ENCODE measurements at regions not wholly inside any gene's neighbourhood (a gene's known extent, or its start where the extent isn't known, plus 50 kb on each side); places are given as distances from the start of the nearest gene placed in this dataset.

GRCh38 chr20:7144464-7144863, 377.0 kb downstream of the BMP2 start:
- TF ChIP-seq, protein P1, sequence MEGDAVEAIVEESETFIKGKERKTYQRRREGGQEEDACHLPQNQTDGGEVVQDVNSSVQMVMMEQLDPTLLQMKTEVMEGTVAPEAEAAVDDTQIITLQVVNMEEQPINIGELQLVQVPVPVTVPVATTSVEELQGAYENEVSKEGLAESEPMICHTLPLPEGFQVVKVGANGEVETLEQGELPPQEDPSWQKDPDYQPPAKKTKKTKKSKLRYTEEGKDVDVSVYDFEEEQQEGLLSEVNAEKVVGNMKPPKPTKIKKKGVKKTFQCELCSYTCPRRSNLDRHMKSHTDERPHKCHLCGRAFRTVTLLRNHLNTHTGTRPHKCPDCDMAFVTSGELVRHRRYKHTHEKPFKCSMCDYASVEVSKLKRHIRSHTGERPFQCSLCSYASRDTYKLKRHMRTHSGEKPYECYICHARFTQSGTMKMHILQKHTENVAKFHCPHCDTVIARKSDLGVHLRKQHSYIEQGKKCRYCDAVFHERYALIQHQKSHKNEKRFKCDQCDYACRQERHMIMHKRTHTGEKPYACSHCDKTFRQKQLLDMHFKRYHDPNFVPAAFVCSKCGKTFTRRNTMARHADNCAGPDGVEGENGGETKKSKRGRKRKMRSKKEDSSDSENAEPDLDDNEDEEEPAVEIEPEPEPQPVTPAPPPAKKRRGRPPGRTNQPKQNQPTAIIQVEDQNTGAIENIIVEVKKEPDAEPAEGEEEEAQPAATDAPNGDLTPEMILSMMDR (IDR thresholded peaks at IDR 0.05; ENCODE audit: control insufficient read depth, insufficient read depth, low read depth, low read length, missing control alignments): no peak
- DNase-seq (ENCODE audit: low read depth): no peak
- no peak overlapping the region for H3K4me3 ChIP-seq (ENCODE audit: control insufficient read depth, low read depth, low read length)

DNA sequence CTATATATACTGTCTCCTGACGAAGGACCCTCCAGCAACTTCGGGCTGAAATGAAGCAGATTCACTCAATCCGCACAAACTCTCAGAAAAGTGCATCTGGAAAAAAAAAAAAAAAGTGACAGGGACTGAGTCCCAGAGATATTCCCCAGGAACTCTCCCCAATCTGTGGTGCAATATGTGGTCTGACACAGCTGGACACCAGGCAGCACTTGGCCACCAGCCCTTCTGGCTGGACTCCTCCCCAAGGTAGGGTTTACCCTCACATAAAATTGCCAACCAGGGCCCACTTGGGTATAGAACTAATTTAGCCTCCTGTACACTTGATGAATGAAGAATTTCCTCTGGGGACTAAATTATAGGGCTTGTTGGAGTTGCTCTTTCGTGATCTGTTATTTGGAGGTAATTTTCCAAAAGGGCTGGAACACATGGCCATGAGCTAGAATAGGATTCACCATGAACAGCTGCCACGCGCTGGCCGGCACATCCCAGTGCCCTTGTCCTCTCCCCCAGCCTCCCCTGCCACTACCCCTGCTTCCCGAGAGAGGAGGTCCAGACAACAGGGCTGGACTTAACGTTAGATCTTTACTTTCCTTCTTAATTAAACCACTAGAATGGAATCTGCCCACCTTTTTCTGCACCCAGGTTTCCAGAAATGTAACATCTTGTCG, 379.2 kb downstream of the BMP2 start:
- no peak for DNase-seq (ENCODE audit: low read depth)
- no peak overlapping the region for H3K4me3 ChIP-seq (ENCODE audit: control insufficient read depth, low read depth, low read length)
- TF ChIP-seq, protein P1 (IDR thresholded peaks at IDR 0.05; ENCODE audit: control insufficient read depth, insufficient read depth, low read depth, low read length, missing control alignments): no peak

- H3K4me3 ChIP-seq (ENCODE audit: control insufficient read depth, low read depth, low read length): no peak overlapping the region
- DNase-seq (ENCODE audit: low read depth): no peak
- TF ChIP-seq, protein P1 (IDR thresholded peaks at IDR 0.05; ENCODE audit: control insufficient read depth, insufficient read depth, low read depth, low read length, missing control alignments): no peak
Measured at GRCh38 chr20:7147220-7147601, 379.7 kb downstream of the BMP2 start.

DNA sequence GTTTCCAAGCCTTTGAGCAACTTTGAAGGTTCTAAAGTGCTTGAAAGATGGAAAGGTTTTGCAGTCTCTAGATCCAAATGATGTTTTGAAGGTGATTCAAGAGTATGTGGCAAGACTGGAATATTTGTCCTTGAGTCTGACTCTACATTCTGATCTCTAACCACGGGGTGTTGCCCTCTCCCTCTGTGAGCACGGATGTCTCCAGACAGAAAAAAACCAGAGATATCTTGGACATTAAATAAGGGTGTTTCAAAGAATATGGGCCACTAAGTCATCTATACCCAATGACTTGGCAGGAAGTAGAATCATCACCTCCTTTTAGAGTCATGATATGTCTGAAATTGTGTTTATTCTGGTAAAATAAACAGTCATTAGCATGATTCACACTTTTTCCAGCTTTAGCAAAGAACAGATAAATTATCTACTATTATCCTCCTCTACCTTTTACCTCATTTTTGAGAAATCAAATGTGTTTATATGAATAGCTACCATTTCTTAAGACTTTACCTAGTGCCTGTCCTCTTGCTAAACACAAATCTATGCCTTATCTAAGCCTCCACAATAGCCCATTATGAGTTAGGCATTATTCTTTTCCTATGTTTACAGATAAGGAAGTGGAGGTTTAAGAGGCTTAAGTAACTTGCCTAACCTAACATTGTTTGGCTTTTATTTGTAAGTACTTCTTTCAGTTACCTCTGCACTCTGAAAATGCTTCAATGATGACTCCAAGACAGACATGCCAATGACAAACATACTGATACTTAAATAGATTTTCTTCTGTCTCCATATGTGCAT, 384.4 kb downstream of the BMP2 start:
- no peak for DNase-seq (ENCODE audit: low read depth)
- TF ChIP-seq, protein P1 (IDR thresholded peaks at IDR 0.05; ENCODE audit: control insufficient read depth, insufficient read depth, low read depth, low read length, missing control alignments): no peak
- H3K4me3 ChIP-seq (ENCODE audit: control insufficient read depth, low read depth, low read length): no peak overlapping the region

- no peak overlapping the region for H3K4me3 ChIP-seq (ENCODE audit: control insufficient read depth, low read depth, low read length)
- TF ChIP-seq, protein P1 (IDR thresholded peaks at IDR 0.05; ENCODE audit: control insufficient read depth, insufficient read depth, low read depth, low read length, missing control alignments): no peak
- no peak for DNase-seq (ENCODE audit: low read depth)
Measured at GRCh38 chr20:7155282-7155681, 387.8 kb downstream of the BMP2 start.

DNA sequence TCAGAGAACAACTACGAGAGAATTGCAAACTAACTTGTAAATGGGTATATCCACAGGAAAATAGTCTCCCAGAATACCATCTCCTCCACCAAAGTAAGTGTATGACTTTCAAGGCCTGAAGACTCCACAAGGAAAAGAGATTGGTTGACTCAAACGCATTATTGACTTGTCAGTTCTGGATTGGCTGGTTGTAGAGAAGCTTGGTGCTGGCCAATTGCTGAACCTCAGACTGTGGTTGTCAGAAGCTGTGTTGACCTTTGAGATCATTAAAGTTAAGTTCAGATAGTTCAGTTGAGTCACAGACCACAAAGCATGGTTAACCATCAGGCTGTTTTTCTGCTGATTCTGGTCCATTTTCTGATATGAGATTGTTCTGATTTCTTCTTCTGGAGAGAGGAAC, 388.3 kb downstream of the BMP2 start:
- no peak for DNase-seq (ENCODE audit: low read depth)
- no peak overlapping the region for H3K4me3 ChIP-seq (ENCODE audit: control insufficient read depth, low read depth, low read length)
- TF ChIP-seq, protein P1 (IDR thresholded peaks at IDR 0.05; ENCODE audit: control insufficient read depth, insufficient read depth, low read depth, low read length, missing control alignments): no peak

Data from AG09309 (cell line).